Ovary (tissue), 7 donors: ENCODE measurements at regions not wholly inside any gene's neighbourhood (a gene's known extent, or its start where the extent isn't known, plus 50 kb on each side); places are given as distances from the start of the nearest gene placed in this dataset.

Experiments
- DNase-seq, 5 donors: peaks; one replicate each; pipeline ENCODE4 v3.0.0-alpha.2; 2019 to 2020
- H3K27ac ChIP-seq, 2 donors: fragments of 200-600 bp; one replicate each; pipeline versions ENCODE4 v1.5.1 to v1.8.0; 2019 to 2022
- H3K27me3 ChIP-seq: fragments of 200-600 bp; one replicate; pipeline ENCODE4 v1.8.0; 2022
- H3K36me3 ChIP-seq: fragments of 200-600 bp; sonication (generic); one replicate; pipeline ENCODE4 v1.5.1; 2019
- H3K4me1 ChIP-seq: one replicate; pipeline ENCODE4 v1.8.1; 2013; ENCODE audit warnings: mild to moderate bottlenecking, moderate library complexity; ENCODE audit not compliant: insufficient read depth
- H3K4me3 ChIP-seq: fragments of 200-600 bp; sonication (generic); one replicate; pipeline ENCODE4 v1.5.1; 2017
- H3K9me3 ChIP-seq, 2 donors: fragments of 200-600 bp in 1 of 2; sonication (generic) in 1 of 2; one replicate each; pipeline versions ENCODE4 v1.5.1 to v1.8.1; 2013 to 2019; ENCODE audit warnings: mild to moderate bottlenecking in 1 of 2, moderate library complexity in 1 of 2
- EP300 ChIP-seq: sonication (generic); formaldehyde crosslinking; IDR thresholded peaks from one replicate; pipeline ENCODE4 v1.6.1; 2017; ENCODE audit warnings: antibody characterized with exemption
- POLR2A ChIP-seq: fragments of 450-650 bp; IDR thresholded peaks from one replicate; pipeline ENCODE4 v1.6.1; 2017; ENCODE audit warnings: antibody characterized with exemption, mild to moderate bottlenecking, moderate library complexity
- WGBS, 3 donors: extraction: QIAGEN DNeasy Blood & Tissue Kit in 1 of 3; methylation state at CpG; one replicate each; pipeline versions ENCODE4 v1.1.5 to v1.1.7; 2013 to 2017; 5-methylcytosine and 5-hydroxymethylcytosine counted together
- intact Hi-C, 4 donors: fragments of 100-400 bp; cut with DNase I; formaldehyde crosslinking; loops; one replicate each; pipeline versions ENCODE4 v1.11.0 to v1.15.1; 2022 to 2023
- TF ChIP-seq, protein P1 (sequence below), 3 donors: fragments of 450-650 bp in 2 of 3; fragments of 200-600 bp in 1 of 3; IDR thresholded peaks; one replicate each; pipeline versions ENCODE4 v1.5.1 to v1.8.0; 2016 to 2022; ENCODE audit warnings: antibody characterized with exemption in 3 of 3, mild to moderate bottlenecking in 1 of 3
- donor health status: DM: no; HTN: no; CAD: no; lungs with moderate emphysema.
- donor health status: DM: no; HTN: no; CAD: no.
- donor health status: Bipolar disorder and iron deficiency.
- donor health status: DM: no; HTN: no; CAD: no.
- donor health status: DM: yes; HTN: yes; CAD: no.

DNA sequence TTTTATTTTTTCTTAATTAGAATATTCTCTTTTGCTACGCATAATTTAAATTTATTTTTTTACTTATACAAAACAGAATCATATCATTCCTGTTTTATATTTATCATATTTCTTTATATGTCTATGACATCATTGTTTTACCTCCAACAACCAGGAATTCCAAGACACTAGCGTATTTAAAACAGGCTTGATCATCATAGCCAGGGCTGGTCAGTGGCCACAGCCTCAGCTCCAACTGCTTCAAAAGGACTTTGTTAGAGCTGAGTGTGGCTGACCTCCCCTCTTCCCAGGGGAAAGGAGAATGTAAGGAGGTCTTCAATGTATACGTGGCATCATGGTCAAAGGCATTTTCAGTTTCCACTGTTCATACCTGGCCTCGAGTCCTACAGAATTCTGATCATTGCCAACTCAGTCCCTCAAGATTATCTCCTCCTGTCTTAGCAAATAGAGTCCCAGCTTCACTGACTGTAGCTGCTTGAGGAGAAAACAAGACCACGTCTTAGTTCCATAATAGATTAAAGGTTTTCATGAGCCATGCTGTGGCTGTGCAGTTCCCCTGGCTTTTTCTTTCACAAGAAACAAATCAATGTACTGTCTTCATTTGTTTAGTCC is 444.0 kb downstream of the PTPRC start:
- no peak for DNase-seq
- TF ChIP-seq, protein P1, sequence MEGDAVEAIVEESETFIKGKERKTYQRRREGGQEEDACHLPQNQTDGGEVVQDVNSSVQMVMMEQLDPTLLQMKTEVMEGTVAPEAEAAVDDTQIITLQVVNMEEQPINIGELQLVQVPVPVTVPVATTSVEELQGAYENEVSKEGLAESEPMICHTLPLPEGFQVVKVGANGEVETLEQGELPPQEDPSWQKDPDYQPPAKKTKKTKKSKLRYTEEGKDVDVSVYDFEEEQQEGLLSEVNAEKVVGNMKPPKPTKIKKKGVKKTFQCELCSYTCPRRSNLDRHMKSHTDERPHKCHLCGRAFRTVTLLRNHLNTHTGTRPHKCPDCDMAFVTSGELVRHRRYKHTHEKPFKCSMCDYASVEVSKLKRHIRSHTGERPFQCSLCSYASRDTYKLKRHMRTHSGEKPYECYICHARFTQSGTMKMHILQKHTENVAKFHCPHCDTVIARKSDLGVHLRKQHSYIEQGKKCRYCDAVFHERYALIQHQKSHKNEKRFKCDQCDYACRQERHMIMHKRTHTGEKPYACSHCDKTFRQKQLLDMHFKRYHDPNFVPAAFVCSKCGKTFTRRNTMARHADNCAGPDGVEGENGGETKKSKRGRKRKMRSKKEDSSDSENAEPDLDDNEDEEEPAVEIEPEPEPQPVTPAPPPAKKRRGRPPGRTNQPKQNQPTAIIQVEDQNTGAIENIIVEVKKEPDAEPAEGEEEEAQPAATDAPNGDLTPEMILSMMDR (IDR thresholded peaks at IDR 0.05) = no peak
- no peak for TF ChIP-seq POLR2A
- TF ChIP-seq EP300 = no peak
- Histone ChIP-seq H3K27ac (no peak overlapping the region), H3K9me3 (no peaks in the 10 kb centered on the region), H3K4me1 (no peaks in the 10 kb centered on the region), H3K27me3 (no peaks in the 10 kb centered on the region), H3K4me3 (no peak overlapping the region), H3K36me3 (no peaks in the 10 kb centered on the region)
- WGBS, 3 donors = 89 to 96% (median 93%) methylated on average over 5 of the region's 5 CpGs
- intact Hi-C loops = no loop called here

DNA sequence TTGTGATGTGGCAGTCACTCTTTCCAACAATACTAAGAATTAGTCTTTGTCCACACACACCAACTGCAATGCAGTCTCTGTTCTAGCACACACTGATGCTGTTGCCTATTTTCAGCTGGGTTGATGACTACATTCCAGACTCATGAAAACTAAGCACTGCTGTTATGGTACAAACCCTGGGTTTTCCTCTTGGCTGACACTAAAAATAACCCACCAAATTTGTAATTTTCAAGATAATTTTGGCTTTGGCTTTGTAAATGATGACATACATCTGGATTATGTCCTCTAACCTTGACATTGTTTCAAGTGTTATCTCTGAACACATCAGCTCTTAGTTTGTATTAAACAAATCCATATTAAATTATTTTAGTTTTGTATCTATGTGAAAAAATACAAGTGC is 444.8 kb downstream of the PTPRC start:
- TF ChIP-seq POLR2A (no peak), EP300 (no peak)
- TF ChIP-seq, protein P1 (IDR thresholded peaks at IDR 0.05) = no peak
- no peaks in the 10 kb centered on the region for H3K36me3 ChIP-seq
- H3K27ac ChIP-seq = no peak overlapping the region
- intact Hi-C loops = no loop called here
- H3K4me1 ChIP-seq = no peaks in the 10 kb centered on the region
- no peak overlapping the region for H3K4me3 ChIP-seq
- no peaks in the 10 kb centered on the region for H3K9me3 ChIP-seq
- no peaks in the 10 kb centered on the region for H3K27me3 ChIP-seq
- DNase-seq = no peak

DNA sequence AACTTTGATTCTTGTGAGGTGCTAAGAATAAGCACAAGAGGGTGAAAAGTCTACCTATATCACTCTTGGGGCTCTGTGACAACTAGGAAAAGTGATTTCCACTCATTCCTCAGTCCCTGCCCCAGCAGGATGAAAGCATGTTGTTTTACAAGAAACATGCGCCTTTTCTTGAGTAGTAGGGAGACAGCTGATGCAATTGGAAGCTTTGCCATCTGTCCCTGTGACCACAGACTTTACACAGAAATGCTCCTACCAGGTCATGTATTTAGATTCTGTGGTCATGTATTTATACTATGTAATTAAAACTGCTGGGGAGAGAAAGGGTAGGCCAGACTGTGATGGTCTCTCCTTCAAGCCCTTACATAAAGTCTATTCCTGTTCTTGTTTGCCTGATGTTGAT is 445.5 kb downstream of the PTPRC start:
- TF ChIP-seq, protein P1 (IDR thresholded peaks at IDR 0.05) = no peak
- TF ChIP-seq POLR2A (no peak), EP300 (no peak)
- Histone ChIP-seq H3K4me3 (no peak overlapping the region), H3K27me3 (no peaks in the 10 kb centered on the region), H3K27ac (no peak overlapping the region), H3K9me3 (no peaks in the 10 kb centered on the region), H3K36me3 (no peaks in the 10 kb centered on the region), H3K4me1 (no peaks in the 10 kb centered on the region)
- DNase-seq = no peak
- 88 to 95% (median 89%) methylated on average over 1 of the region's 1 CpG for WGBS, 3 donors
- intact Hi-C loops = no loop called here

DNA sequence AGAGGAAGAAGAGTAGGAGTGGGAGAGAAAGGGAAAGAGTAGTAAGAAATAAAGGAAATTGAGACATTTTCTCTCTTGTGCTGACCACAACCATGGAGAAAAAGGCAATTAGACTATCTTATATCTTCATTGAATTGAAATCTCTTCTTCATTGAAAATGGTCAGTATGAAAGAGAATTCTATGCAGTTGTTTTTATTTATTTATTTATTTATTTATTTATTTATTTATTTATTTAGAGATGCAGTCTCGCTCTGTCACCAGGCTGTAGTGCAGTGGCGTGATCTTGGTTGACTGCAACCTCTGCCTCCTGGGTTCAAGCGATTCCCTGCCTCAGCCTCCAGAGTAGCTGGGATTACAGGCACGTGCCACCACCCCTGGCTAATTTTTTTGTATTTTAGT is 447.1 kb downstream of the PTPRC start:
- intact Hi-C loops = no loop called here
- H3K4me1 ChIP-seq = no peaks in the 10 kb centered on the region
- WGBS, 3 donors = 94 to 98% (median 96%) methylated on average over 4 of the region's 4 CpGs

More for the DNA sequence above, 447.1 kb downstream of the PTPRC start:
- Histone ChIP-seq H3K36me3 (no peaks in the 10 kb centered on the region), H3K27ac (no peak overlapping the region), H3K4me3 (no peak overlapping the region), H3K9me3 (no peaks in the 10 kb centered on the region), H3K27me3 (no peaks in the 10 kb centered on the region)
- no peak for DNase-seq
- TF ChIP-seq, protein P1 (IDR thresholded peaks at IDR 0.05) = no peak
- TF ChIP-seq EP300 (no peak), POLR2A (no peak)
